ENCODE measurements at regions not wholly inside any gene's neighbourhood (a gene's known extent, or its start where the extent isn't known, plus 50 kb on each side); places are given as distances from the start of the nearest gene placed in this dataset.

- TF ChIP-seq CTCF (IDR thresholded peaks at IDR 0.05) (no peak), POLR2AphosphoS5 (IDR thresholded peaks at IDR 0.05) (no peak)
Observed at GRCh38 chr18:43634994-43635393, 357.7 kb upstream of the SYT4 start.
